Stomach smooth muscle (tissue), 2 donors: ENCODE measurements at regions not wholly inside any gene's neighbourhood (a gene's known extent, or its start where the extent isn't known, plus 50 kb on each side); places are given as distances from the start of the nearest gene placed in this dataset.

Experiments
- H3K27ac ChIP-seq: one replicate; pipeline ENCODE4 v1.7.0; 2013; ENCODE audit warnings: mild to moderate bottlenecking, low read length, inconsistent platforms
- H3K27me3 ChIP-seq, 2 donors: one replicate each; pipeline ENCODE4 v1.7.0; 2013; ENCODE audit warnings: low read length in 2 of 2; ENCODE audit not compliant: insufficient read depth in 2 of 2, control insufficient read depth in 1 of 2
- H3K36me3 ChIP-seq, 2 donors: one replicate each; pipeline ENCODE4 v1.7.0; 2013; ENCODE audit warnings: low read length in 2 of 2; ENCODE audit not compliant: control insufficient read depth in 2 of 2, insufficient read depth in 2 of 2
- H3K4me1 ChIP-seq: one replicate; pipeline ENCODE4 v1.7.0; 2013; ENCODE audit warnings: low read length; ENCODE audit not compliant: control insufficient read depth, insufficient read depth
- H3K4me3 ChIP-seq, 2 donors: one replicate each; pipeline ENCODE4 v1.7.0; 2013; ENCODE audit warnings: low read length in 2 of 2
- H3K9ac ChIP-seq, 2 donors: one replicate each; pipeline ENCODE4 v1.7.0; 2013; ENCODE audit warnings: low read length in 2 of 2, mild to moderate bottlenecking in 1 of 2
- H3K9me3 ChIP-seq, 2 donors: one replicate each; pipeline ENCODE4 v1.7.0; 2013; ENCODE audit warnings: low read length in 2 of 2; ENCODE audit not compliant: control insufficient read depth in 2 of 2
- donor health status: healthy.
- donor health status: Pancreatic carcinoma.

DNA sequence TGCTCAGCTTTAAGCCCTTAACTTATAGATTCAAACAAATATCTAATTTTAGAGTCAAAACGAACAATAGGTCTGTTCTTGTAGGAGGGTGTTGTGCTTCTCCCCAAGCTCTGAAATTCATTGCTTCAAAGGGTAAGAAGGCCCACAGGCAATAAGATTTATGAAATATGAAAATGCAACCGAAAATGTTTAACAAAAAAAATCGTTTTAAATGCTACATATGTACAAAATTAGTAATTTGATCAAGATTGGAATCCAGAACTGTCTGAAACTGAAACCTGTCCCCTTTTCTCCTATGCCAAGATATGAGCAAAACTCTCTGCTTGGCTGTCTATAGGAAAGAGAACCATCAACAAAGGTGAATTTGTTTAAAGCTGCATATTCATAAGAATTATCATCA lies 534.3 kb downstream of the PLPP3 start:
- H3K4me1 ChIP-seq, result no peaks in the 10 kb centered on the region
- no peak overlapping the region for H3K9ac ChIP-seq
- H3K27me3 ChIP-seq, result no peaks in the 10 kb centered on the region
- no peaks in the 10 kb centered on the region for H3K9me3 ChIP-seq
- no peaks in the 10 kb centered on the region for H3K36me3 ChIP-seq
- no peak overlapping the region for H3K27ac ChIP-seq
- no peak overlapping the region for H3K4me3 ChIP-seq

DNA sequence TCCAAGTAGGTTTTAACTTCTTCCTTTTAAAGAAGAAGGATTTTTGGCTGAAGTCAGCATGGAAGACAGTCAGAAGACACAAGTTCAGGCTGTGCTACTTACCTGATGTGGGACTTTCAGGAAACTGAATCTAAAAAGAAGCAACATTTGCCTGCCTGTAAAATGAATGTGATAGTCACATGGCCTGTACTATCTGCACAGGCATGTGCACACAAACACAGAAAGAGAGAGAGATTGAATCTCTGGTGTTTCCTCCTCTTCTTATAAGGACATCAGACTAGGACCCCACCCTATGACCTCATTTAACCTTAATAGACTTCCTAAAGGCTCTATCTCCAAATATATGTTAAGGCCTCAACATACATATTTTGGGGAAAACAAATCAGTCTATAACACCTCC lies 542.9 kb downstream of the PLPP3 start:
- no peaks in the 10 kb centered on the region for H3K4me1 ChIP-seq
- no peak overlapping the region for H3K4me3 ChIP-seq
- H3K27ac ChIP-seq, result no peak overlapping the region
- no peaks in the 10 kb centered on the region for H3K9me3 ChIP-seq
- H3K36me3 ChIP-seq, result no peaks in the 10 kb centered on the region
- H3K9ac ChIP-seq, result no peak overlapping the region
- no peaks in the 10 kb centered on the region for H3K27me3 ChIP-seq

DNA sequence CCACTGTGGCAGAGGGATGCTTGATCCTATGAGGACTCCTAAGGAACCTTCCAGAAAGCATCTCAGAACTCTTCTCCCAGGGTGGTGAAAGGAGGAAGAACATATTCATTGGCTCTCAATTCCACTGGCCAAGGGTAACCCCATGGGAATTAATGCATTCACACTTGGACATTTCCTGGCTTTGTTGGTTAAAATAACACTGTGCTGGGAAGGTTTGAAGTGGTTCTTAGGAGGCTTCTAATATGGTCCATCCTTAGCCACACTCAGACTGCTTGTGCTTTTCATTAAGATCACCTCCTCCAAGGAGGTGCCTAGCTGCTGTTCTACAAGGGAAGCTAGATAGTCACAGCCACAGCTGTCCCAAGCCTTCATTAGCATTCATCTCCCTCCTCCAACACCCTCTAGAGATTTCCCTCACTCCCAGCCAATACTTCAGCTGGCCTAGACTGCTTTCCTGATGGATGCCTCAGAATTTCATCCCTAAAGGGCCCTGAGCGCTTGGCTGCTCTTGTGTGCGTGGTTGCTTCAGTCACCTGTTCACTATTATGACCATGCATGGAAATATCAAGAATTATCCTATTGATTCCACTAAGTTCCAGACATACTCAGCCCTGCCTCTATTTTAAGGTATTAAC lies 544.4 kb downstream of the PLPP3 start:
- Histone ChIP-seq H3K27ac (no peak overlapping the region), H3K4me1 (no peaks in the 10 kb centered on the region), H3K9me3 (no peaks in the 10 kb centered on the region), H3K4me3 (no peak overlapping the region), H3K27me3 (no peaks in the 10 kb centered on the region), H3K36me3 (no peaks in the 10 kb centered on the region), H3K9ac (no peak overlapping the region)

DNA sequence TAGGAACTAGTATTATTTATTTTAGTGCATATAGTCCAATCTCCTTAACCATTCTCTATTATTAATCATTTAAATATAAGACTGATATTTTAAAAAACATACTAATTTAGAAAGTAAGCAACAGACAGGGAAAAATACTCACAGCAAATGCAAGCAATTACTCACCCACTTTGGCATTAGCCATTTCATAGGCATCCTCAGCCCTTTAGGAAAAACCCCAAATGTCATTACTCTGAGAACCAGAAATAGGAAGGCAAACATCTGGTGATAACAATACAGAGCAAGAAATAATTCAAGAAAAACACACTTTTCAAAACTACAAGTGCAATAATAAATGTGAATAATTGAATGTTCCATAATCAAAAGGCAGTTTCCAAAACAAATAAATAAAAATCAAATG lies 545.1 kb downstream of the PLPP3 start:
- Histone ChIP-seq H3K27ac (no peak overlapping the region), H3K27me3 (no peaks in the 10 kb centered on the region), H3K36me3 (no peaks in the 10 kb centered on the region)

DNA sequence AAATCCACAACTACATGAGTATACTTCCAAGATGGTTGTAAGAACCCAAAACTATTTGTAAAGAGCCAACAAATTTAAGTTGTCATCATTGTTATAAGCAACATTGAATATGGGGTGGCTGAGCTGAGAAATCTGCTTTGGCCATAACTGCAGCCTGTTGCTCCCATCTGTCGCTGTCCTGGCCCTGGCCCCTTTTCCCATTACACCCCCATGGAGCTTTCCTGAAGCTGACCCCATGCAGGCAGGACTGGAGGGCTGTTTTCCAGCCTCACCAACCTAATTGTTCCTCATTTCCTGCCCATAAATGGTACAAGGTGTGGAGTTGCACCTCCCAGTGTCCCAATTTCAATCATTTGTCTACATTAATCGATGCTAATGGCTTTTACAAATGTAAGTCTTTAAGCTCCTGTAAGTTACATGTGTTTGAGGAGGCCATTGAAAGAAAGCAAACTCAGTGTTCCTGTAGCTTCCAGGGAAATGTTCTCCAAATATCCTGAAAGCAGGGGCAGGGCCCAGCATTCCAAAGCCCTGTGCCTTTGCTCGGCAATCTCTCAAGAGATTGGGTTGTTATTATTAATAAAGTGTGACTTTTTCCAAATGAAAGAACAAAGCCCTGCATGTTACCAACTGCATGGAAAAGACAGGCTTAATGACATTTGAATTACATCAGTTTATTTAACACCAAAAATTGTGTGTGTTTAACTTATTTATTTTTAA lies 545.9 kb downstream of the PLPP3 start:
- no peaks in the 10 kb centered on the region for H3K9me3 ChIP-seq
- no peak overlapping the region for H3K9ac ChIP-seq
- H3K36me3 ChIP-seq, result no peaks in the 10 kb centered on the region
- no peak overlapping the region for H3K4me3 ChIP-seq
- H3K27me3 ChIP-seq, result no peaks in the 10 kb centered on the region
- no peak overlapping the region for H3K27ac ChIP-seq
- no peaks in the 10 kb centered on the region for H3K4me1 ChIP-seq

More for the DNA sequence above, 545.1 kb downstream of the PLPP3 start:
- no peaks in the 10 kb centered on the region for H3K4me1 ChIP-seq
- H3K9me3 ChIP-seq, result no peaks in the 10 kb centered on the region
- H3K4me3 ChIP-seq, result no peak overlapping the region
- H3K9ac ChIP-seq, result no peak overlapping the region

DNA sequence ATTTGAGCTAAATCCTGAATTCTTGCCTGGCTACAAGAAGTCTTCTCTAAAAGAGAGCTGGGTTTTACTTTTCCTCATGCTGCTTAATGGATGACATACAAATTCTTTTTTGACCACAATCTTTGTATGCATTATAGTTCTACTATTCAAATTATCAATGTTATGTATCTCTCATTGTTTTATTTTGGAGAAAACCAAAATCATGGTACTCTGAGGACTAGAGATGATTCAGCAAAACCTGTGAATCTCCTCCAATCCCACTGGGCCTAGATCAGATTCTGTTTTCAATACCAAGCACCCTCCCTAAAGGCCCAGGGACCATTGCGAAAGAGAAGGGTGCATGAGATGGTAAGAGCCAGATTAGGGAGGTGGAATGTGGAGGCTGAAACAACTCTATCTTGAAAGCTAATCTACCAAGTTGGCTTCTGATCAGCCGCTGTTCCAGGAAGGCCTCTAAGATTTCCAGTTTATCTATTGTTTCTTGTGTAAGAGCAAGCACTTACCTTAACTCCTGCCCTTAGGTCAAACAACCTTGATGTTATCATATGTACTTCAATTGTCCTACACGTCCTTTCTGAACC lies 547.2 kb downstream of the PLPP3 start:
- no peaks in the 10 kb centered on the region for H3K27me3 ChIP-seq
- no peak overlapping the region for H3K9ac ChIP-seq
- no peaks in the 10 kb centered on the region for H3K36me3 ChIP-seq
- no peaks in the 10 kb centered on the region for H3K4me1 ChIP-seq
- no peak overlapping the region for H3K27ac ChIP-seq
- H3K9me3 ChIP-seq, result no peaks in the 10 kb centered on the region
- no peak overlapping the region for H3K4me3 ChIP-seq

DNA sequence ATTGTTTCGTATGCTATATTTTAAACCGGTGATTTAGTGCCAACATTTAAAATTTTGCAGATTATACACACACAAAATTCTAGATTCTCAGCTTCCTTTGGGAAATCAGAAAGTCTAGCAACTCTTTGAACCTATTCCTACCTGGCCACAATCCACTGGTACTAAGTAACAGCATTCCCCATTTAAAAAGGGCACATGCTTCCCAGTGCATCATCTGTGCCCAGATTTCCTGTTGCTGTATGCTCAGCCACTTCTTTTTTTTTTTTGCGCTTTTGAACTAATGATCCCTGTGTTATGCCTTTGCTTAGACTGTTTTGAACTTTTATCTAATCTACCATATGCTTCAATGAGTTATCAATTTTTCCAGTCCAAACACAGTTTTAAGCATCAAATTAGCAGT lies 548.4 kb downstream of the PLPP3 start:
- Histone ChIP-seq H3K4me1 (no peaks in the 10 kb centered on the region), H3K9ac (no peak overlapping the region), H3K9me3 (no peaks in the 10 kb centered on the region), H3K4me3 (no peak overlapping the region), H3K27ac (no peak overlapping the region), H3K27me3 (no peaks in the 10 kb centered on the region), H3K36me3 (no peaks in the 10 kb centered on the region)

DNA sequence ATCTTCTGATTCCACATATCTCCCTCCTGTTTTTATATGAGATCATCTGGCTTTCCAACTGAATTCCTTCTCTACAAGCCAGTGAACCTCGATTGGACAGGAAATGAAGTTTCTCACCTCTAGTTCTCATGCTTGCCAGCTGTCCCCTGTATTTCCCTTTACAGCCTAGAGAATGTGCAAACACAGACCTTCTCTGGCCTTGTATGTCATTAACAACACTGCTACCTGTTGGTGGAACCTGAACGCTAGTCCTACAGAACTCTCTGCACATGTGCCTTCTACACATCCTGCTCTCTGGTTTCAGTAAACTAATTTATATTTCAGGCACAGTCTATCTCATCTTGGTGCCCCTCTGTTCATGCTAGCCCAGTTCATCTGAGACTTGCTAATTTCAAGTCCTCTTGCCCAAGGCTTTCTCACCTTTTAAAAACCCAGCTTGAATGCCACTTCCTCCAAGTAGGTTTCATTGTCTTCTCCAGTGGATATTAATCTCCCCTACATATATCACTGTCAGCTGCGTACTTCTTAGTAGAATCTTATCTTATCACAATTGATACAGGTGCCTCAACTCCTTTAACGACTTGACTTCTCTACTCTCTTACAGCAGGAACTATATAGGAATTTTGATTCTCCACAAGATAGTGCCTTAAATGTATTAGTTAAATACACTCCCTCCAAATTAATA lies 549.9 kb downstream of the PLPP3 start:
- Histone ChIP-seq H3K4me3 (no peak overlapping the region), H3K27ac (no peak overlapping the region), H3K36me3 (no peaks in the 10 kb centered on the region), H3K4me1 (no peaks in the 10 kb centered on the region), H3K9ac (no peak overlapping the region), H3K9me3 (no peaks in the 10 kb centered on the region), H3K27me3 (no peaks in the 10 kb centered on the region)

DNA sequence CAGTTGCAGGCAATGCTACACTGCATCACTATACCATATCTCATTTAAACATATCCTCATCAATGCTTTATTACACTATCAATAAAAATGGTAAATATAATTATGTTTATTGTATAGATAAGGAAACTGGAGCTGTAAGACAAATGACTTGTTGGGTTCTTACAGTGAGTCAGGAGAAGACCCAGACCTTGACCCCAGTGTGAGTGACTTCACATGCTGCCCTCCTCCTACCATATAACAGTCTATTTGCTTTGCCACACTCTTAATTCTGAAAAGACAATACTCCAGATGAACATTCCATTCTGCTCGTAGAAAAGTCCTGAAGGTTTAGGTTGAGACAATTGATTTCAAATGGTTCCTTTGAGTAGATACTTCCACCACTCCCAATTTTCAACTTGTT lies 550.5 kb downstream of the PLPP3 start:
- Histone ChIP-seq H3K4me3 (no peak overlapping the region), H3K27ac (no peak overlapping the region), H3K9me3 (no peaks in the 10 kb centered on the region), H3K36me3 (no peaks in the 10 kb centered on the region), H3K9ac (no peak overlapping the region), H3K4me1 (no peaks in the 10 kb centered on the region), H3K27me3 (no peaks in the 10 kb centered on the region)

DNA sequence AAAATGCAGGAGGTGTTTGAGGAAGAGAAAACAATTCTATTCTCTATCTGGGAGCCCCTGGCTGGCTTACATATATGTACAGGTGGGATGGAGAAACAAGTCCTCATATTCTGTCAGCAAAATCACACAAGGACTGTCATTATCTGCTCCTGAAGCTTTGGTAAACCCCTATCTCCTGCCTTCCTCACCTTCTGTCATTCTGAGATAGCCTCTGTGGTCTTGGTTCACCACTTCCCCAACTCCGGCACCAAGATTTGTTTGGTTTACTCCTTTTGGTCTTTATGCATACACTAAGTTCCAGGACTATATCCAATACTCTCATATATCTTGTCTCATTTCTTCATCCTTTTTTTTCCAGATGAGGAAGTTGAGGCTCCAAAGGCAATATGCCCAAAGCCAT lies 551.1 kb downstream of the PLPP3 start:
- H3K4me3 ChIP-seq, result no peak overlapping the region
- H3K27ac ChIP-seq, result no peak overlapping the region
- no peaks in the 10 kb centered on the region for H3K9me3 ChIP-seq
- no peaks in the 10 kb centered on the region for H3K4me1 ChIP-seq
- no peaks in the 10 kb centered on the region for H3K36me3 ChIP-seq
- H3K9ac ChIP-seq, result no peak overlapping the region
- no peaks in the 10 kb centered on the region for H3K27me3 ChIP-seq
